Right cardiac atrium (tissue), 5 donors: ENCODE measurements at regions not wholly inside any gene's neighbourhood (a gene's known extent, or its start where the extent isn't known, plus 50 kb on each side); places are given as distances from the start of the nearest gene placed in this dataset.

Experiments used
- ATAC-seq, 2 donors: fragments of 200-7000 bp; cut with Tn5 transposase; one replicate each; pipeline versions ENCODE4 v1.8.0 to v1.9.1; 2020; ENCODE audit warnings: moderate library complexity in 2 of 2, mild to moderate bottlenecking in 1 of 2
- DNase-seq, 3 donors: peaks; one replicate each; pipeline ENCODE4 v3.0.0-alpha.2; 2020
- H3K27ac ChIP-seq: one replicate; pipeline ENCODE4 v1.5.1; 2013; ENCODE audit warnings: mild to moderate bottlenecking, low read length, control low read depth, moderate library complexity
- H3K27me3 ChIP-seq: one replicate; pipeline ENCODE4 v1.6.1; 2013; ENCODE audit not compliant: control insufficient read depth, insufficient read depth
- H3K4me1 ChIP-seq: one replicate; pipeline ENCODE4 v1.6.1; 2013; ENCODE audit warnings: low read length; ENCODE audit not compliant: control insufficient read depth, insufficient read depth
- H3K4me3 ChIP-seq: one replicate; pipeline ENCODE4 v1.5.1; 2013; ENCODE audit warnings: low read length, control low read depth
- H3K9me3 ChIP-seq: one replicate; pipeline ENCODE4 v1.6.1; 2013; ENCODE audit warnings: low read length; ENCODE audit not compliant: control insufficient read depth
- WGBS: extraction: QIAGEN DNeasy Blood & Tissue Kit; methylation state at CpG from one replicate; pipeline ENCODE4 v1.1.7; 2013; 5-methylcytosine and 5-hydroxymethylcytosine counted together
- intact Hi-C, 4 donors: fragments of 100-400 bp; cut with DNase I; formaldehyde crosslinking; loops; one replicate each; pipeline versions ENCODE4 v1.11.0 to v1.14.0; 2022 to 2023
- donor health status: healthy with polysubstance abuse.
- donor health status: DM: no; HTN: yes; CAD: no.
- donor health status: DM: no; HTN: no; CAD: no.
- donor health status: DM: no; HTN: yes; CAD: no; lungs with severe emphysema.
- donor health status: DM: yes; HTN: yes; CAD: no.

- H3K9me3 ChIP-seq = no peaks in the 10 kb centered on the region
- H3K27ac ChIP-seq = no peak overlapping the region
- no peak for DNase-seq
- 31% methylated on average over 8 of the region's 8 CpGs for WGBS
- no peaks in the 10 kb centered on the region for H3K4me1 ChIP-seq
- no peaks in the 10 kb centered on the region for H3K27me3 ChIP-seq
- no peak overlapping the region for H3K4me3 ChIP-seq
- intact Hi-C loops = loop anchor here in 3 of 4 donors (5.0 to 10.0 kb wide), 2 partner anchors 1114 to 1116 kb away; partner anchors contain the start of gene COL12A1 (in 3 of the 3)
- peak in 1 of 2 donors; percentile 41 for ATAC-seq
These were observed 395.3 kb downstream of the CD109 start for GRCh38 chr6:74091136-74091793.

DNA sequence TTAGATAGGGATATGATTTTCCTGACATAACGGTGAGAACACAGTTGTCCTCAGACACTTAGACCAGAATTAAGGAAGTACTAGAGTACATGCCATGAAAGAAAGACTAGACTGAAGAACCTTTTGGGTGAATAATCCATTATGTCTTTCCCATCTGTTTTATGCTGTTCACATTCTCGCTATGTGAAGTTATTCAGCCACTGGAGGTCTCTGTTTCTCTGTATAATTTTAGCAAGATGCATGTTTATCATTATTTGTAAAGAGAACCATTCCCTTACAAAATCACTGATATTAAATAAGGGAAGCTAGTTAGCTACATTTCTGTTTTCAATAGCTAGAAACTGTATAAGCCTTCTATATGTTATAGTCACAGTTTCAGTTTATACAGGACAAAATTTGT lies 391.9 kb downstream of the CD109 start:
- intact Hi-C loops = no loop called here

DNA sequence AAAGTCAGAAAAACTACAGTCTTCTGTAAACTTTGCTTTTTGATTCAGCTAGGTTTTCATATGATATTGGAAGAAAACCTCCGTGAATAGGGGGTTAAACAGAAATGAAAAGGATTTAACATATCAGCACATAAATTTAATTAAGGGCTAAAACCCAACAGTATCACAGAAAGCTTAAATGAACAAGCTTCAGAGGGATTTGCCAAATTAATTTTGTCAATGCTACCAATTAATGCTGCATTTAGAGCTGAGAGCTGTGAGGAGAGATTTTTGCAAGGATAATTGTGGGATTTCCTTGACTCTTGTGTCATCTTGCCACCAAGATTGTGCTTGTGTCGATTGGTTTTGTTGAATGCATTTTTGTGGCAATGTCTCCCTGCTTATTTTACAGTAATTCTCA lies 379.9 kb downstream of the CD109 start:
- 60% methylated on average over 2 of the region's 2 CpGs for WGBS
- intact Hi-C loops = no loop called here
- Histone ChIP-seq H3K27me3 (no peaks in the 10 kb centered on the region), H3K27ac (no peak overlapping the region), H3K9me3 (no peaks in the 10 kb centered on the region), H3K4me1 (peaks cover 5% of the 10 kb centered on the region), H3K4me3 (no peak overlapping the region)
- no peak for DNase-seq
- no peak for ATAC-seq

More for the DNA sequence above, 391.9 kb downstream of the CD109 start:
- H3K27ac ChIP-seq = no peak overlapping the region
- no peak overlapping the region for H3K4me3 ChIP-seq
- 45% methylated on average over 2 of the region's 2 CpGs for WGBS
- ATAC-seq (no peak), DNase-seq (no peak)
- H3K27me3 ChIP-seq = no peaks in the 10 kb centered on the region
- no peaks in the 10 kb centered on the region for H3K9me3 ChIP-seq
- no peaks in the 10 kb centered on the region for H3K4me1 ChIP-seq

DNA sequence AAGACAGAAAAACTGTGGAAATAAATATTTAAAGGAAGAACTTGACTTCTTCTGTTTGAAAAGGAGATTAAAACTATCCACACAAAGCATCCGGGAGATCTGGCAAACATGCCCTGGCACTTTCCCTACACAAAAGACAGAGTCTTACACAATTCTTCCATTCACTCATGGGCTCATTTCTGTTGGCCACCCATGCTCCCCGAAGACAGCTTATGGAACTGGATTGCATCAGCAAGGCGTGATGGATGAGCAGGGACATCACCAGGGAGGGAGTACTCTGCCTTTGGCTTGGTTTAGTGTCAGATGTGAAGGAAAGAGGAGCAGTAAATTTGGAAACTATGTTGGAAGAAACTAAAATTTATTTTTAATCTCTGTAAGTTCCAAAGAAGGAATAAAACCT lies 379.3 kb downstream of the CD109 start:
- Histone ChIP-seq H3K27ac (no peak overlapping the region), H3K4me3 (no peak overlapping the region), H3K4me1 (peaks cover 5% of the 10 kb centered on the region), H3K9me3 (no peaks in the 10 kb centered on the region), H3K27me3 (no peaks in the 10 kb centered on the region)
- peak; percentile 47 to 77 for ATAC-seq
- 42% methylated on average over 3 of the region's 3 CpGs for WGBS
- DNase-seq = peak in 2 of 3 donors; percentile 52 to 55
- intact Hi-C loops = no loop called here

DNA sequence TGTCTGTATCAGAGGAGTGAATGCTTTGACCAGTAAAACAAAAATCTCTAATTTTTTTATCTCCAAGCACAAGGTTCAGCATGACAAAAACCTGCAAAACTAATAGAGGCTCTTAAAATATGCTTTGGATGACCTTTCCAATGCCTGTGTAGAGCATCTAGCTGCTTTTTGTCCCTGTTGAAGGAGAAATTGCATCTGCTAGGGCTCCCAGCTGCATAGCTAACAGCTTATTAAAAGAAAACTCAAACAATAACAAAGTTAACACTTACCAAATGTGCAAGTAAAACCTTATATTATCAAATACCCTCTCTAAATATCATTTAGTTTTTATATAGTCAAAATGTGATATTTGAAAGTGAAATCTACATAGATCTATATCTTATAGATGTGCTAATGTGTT lies 378.6 kb downstream of the CD109 start:
- no peaks in the 10 kb centered on the region for H3K9me3 ChIP-seq
- H3K4me1 ChIP-seq = peaks cover 5% of the 10 kb centered on the region
- no peak for ATAC-seq
- DNase-seq = no peak
- no peak overlapping the region for H3K27ac ChIP-seq
- no peak overlapping the region for H3K4me3 ChIP-seq
- intact Hi-C loops = no loop called here
- no peaks in the 10 kb centered on the region for H3K27me3 ChIP-seq

DNA sequence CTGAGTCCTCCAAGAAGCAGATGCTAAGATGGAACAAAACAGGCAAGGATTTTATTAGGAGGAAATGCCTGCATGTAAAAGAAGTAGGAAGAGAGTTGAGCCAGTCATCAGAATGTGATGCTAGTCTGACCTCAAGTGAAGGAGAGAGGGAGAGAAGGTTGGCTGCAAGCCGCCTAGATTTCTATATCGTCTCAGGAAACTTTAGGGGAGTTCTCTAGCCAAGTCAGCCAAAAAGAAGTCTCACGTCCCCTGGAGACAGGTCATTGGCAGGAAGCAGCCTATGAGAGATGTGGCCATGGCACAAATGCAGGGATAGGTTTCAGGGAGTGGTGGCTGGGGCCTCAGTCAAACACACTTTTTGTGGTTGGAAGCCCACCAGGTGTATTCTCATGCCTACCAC lies 378.0 kb downstream of the CD109 start:
- DNase-seq = peak in 1 of 3 donors; percentile 10
- no peaks in the 10 kb centered on the region for H3K27me3 ChIP-seq
- no peak overlapping the region for H3K27ac ChIP-seq
- 51% methylated on average over 3 of the region's 3 CpGs for WGBS
- ATAC-seq = peak in 1 of 2 donors; percentile 16
- no peaks in the 10 kb centered on the region for H3K9me3 ChIP-seq
- H3K4me3 ChIP-seq = no peak overlapping the region
- peaks cover 5% of the 10 kb centered on the region for H3K4me1 ChIP-seq
- intact Hi-C loops = no loop called here

GRCh38 chr6:74073429-74073828 lies 377.4 kb downstream of the CD109 start:
- Histone ChIP-seq H3K4me1 (peaks cover 5% of the 10 kb centered on the region), H3K4me3 (no peak overlapping the region), H3K9me3 (no peaks in the 10 kb centered on the region), H3K27ac (no peak overlapping the region), H3K27me3 (no peaks in the 10 kb centered on the region)
- DNase-seq (no peak), ATAC-seq (no peak)
- 67% methylated on average over 1 of the region's 1 CpG for WGBS
- intact Hi-C loops = no loop called here

DNA sequence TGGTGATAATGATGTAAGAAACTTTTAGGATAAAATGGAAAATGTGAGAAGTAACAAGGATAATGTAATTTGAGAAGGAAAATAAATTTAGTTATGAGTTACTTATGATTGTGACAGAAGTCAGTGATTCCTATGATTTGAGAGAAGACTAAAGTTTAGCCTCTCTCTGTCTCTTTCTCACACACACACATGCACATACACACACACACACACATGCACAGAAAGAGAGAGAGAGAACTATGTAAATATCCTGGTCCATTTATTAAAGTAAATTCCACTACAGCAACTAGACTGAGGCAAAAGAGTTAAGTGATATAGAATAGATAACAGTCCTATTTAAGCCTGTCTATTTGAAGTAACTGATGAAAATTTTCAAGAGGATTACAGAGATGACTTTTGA lies 375.2 kb downstream of the CD109 start:
- no peak for DNase-seq
- H3K27ac ChIP-seq = no peak overlapping the region
- ATAC-seq = no peak
- no peaks in the 10 kb centered on the region for H3K9me3 ChIP-seq
- H3K27me3 ChIP-seq = no peaks in the 10 kb centered on the region
- intact Hi-C loops = no loop called here
- peaks cover 5% of the 10 kb centered on the region for H3K4me1 ChIP-seq
- H3K4me3 ChIP-seq = no peak overlapping the region

GRCh38 chr6:74070711-74071110 lies 374.7 kb downstream of the CD109 start:
- no peak overlapping the region for H3K27ac ChIP-seq
- no peaks in the 10 kb centered on the region for H3K9me3 ChIP-seq
- no peaks in the 10 kb centered on the region for H3K27me3 ChIP-seq
- H3K4me3 ChIP-seq = no peak overlapping the region
- H3K4me1 ChIP-seq = peaks cover 5% of the 10 kb centered on the region
- DNase-seq = no peak
- WGBS = 63% methylated on average over 1 of the region's 1 CpG
- intact Hi-C loops = no loop called here
- no peak for ATAC-seq

DNA sequence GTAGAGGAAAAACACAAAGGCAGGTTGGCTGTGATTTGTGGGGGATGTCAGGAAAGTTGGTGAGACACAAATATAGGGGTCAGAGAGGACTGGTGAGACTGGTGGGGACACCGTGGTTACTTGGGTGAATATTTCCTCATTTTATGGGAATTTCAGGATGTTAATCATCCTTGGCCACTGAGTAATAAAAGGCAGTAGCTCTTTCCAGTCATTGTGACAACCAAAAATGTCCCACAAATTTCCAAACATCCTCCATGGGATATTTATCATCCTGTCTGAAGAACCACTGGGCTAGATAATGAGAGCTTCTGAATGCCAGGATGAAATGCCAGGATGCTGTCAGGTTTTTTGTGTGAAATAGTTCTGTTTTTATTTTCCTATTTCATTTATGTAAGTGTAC lies 374.1 kb downstream of the CD109 start:
- Histone ChIP-seq H3K4me1 (peaks cover 5% of the 10 kb centered on the region), H3K4me3 (no peak overlapping the region), H3K27me3 (no peaks in the 10 kb centered on the region), H3K27ac (no peak overlapping the region), H3K9me3 (no peaks in the 10 kb centered on the region)
- ATAC-seq = no peak
- intact Hi-C loops = no loop called here
- 49% methylated on average over 1 of the region's 1 CpG for WGBS
- DNase-seq = no peak

GRCh38 chr6:74069089-74069581 lies 373.1 kb downstream of the CD109 start:
- 57% methylated on average over 4 of the region's 4 CpGs for WGBS
- DNase-seq (peak in 2 of 3 donors; percentile 13 to 34), ATAC-seq (no peak)
- Histone ChIP-seq H3K4me3 (no peak overlapping the region), H3K27me3 (no peaks in the 10 kb centered on the region), H3K27ac (no peak overlapping the region), H3K9me3 (no peaks in the 10 kb centered on the region), H3K4me1 (peaks cover 2% of the 10 kb centered on the region)
- intact Hi-C loops = no loop called here
